ENCODE measurements at regions not wholly inside any gene's neighbourhood (a gene's known extent, or its start where the extent isn't known, plus 50 kb on each side); places are given as distances from the start of the nearest gene placed in this dataset.

GRCh38 chrX:142043196-142043595 is 139.5 kb downstream of the MAGEC1 start:
- no peaks in the 10 kb centered on the region for H3K4me1 ChIP-seq
- no peak for TF ChIP-seq Cebpa-rat (IDR thresholded peaks at IDR 0.05)
- no peak overlapping the region for H3K27ac ChIP-seq
- H3K4me2 ChIP-seq, result no peak overlapping the region
- H3K9ac ChIP-seq, result no peak overlapping the region
- peaks cover 70% of the 10 kb centered on the region for H3K27me3 ChIP-seq
- H3K4me3 ChIP-seq, result no peak overlapping the region
- no peaks in the 10 kb centered on the region for H3K9me3 ChIP-seq
- H4K20me1 ChIP-seq, result no peaks in the 10 kb centered on the region
- H3K36me3 ChIP-seq, result no peaks in the 10 kb centered on the region

GRCh38 chrX:142040906-142041305 is 137.2 kb downstream of the MAGEC1 start:
- no peak for TF ChIP-seq Cebpa-rat (IDR thresholded peaks at IDR 0.05)
- H3K4me1 ChIP-seq, result no peaks in the 10 kb centered on the region
- no peaks in the 10 kb centered on the region for H3K36me3 ChIP-seq
- no peaks in the 10 kb centered on the region for H4K20me1 ChIP-seq
- H3K27me3 ChIP-seq, result peaks cover 70% of the 10 kb centered on the region
- H3K4me2 ChIP-seq, result no peak overlapping the region
- no peak overlapping the region for H3K27ac ChIP-seq
- H3K9ac ChIP-seq, result no peak overlapping the region
- H3K4me3 ChIP-seq, result no peak overlapping the region
- no peaks in the 10 kb centered on the region for H3K9me3 ChIP-seq

- TF ChIP-seq Cebpa-rat (IDR thresholded peaks at IDR 0.05), result no peak
- Histone ChIP-seq H3K36me3 (no peaks in the 10 kb centered on the region), H3K4me2 (no peak overlapping the region), H3K9me3 (no peaks in the 10 kb centered on the region), H4K20me1 (no peaks in the 10 kb centered on the region), H3K4me1 (no peaks in the 10 kb centered on the region), H3K9ac (no peak overlapping the region), H3K27ac (no peak overlapping the region), H3K27me3 (peaks cover 65% of the 10 kb centered on the region), H3K4me3 (no peak overlapping the region)
Observed at GRCh38 chrX:142036116-142036515, 132.4 kb downstream of the MAGEC1 start.

- Histone ChIP-seq H3K4me2 (no peak overlapping the region), H3K9me3 (peaks cover 13% of the 10 kb centered on the region; the same call in 1 of the 2 replicates), H3K27me3 (peaks cover 68% of the 10 kb centered on the region), H4K20me1 (no peaks in the 10 kb centered on the region), H3K4me3 (no peak overlapping the region), H3K27ac (no peak overlapping the region), H3K9ac (no peak overlapping the region), H3K36me3 (no peaks in the 10 kb centered on the region), H3K4me1 (no peaks in the 10 kb centered on the region)
- no peak for TF ChIP-seq Cebpa-rat (IDR thresholded peaks at IDR 0.05)
Observed at GRCh38 chrX:142005532-142005931, 101.8 kb downstream of the MAGEC1 start.

- Histone ChIP-seq H3K4me3 (no peak overlapping the region), H3K36me3 (no peaks in the 10 kb centered on the region), H3K4me1 (no peaks in the 10 kb centered on the region), H3K27me3 (peaks cover 66% of the 10 kb centered on the region), H3K27ac (no peak overlapping the region), H3K9ac (no peak overlapping the region), H4K20me1 (no peaks in the 10 kb centered on the region), H3K4me2 (no peak overlapping the region), H3K9me3 (peaks cover 13% of the 10 kb centered on the region; the same call in 1 of the 2 replicates)
- TF ChIP-seq Cebpa-rat (IDR thresholded peaks at IDR 0.05), result no peak
Observed at GRCh38 chrX:142002471-142002870, 98.8 kb downstream of the MAGEC1 start.

GRCh38 chrX:142001934-142002333 is 98.2 kb downstream of the MAGEC1 start:
- no peak overlapping the region for H3K4me2 ChIP-seq
- peaks cover 70% of the 10 kb centered on the region for H3K27me3 ChIP-seq
- H4K20me1 ChIP-seq, result no peaks in the 10 kb centered on the region
- H3K9me3 ChIP-seq, result peaks cover 13% of the 10 kb centered on the region; the same call in 1 of the 2 replicates
- no peaks in the 10 kb centered on the region for H3K4me1 ChIP-seq
- no peak for TF ChIP-seq Cebpa-rat (IDR thresholded peaks at IDR 0.05)
- H3K36me3 ChIP-seq, result no peaks in the 10 kb centered on the region
- no peak overlapping the region for H3K4me3 ChIP-seq
- H3K9ac ChIP-seq, result no peak overlapping the region
- H3K27ac ChIP-seq, result no peak overlapping the region

- H3K9me3 ChIP-seq, result no peaks in the 10 kb centered on the region
- no peak overlapping the region for H3K4me3 ChIP-seq
- no peak for TF ChIP-seq Cebpa-rat (IDR thresholded peaks at IDR 0.05)
- no peaks in the 10 kb centered on the region for H3K36me3 ChIP-seq
- H3K9ac ChIP-seq, result no peak overlapping the region
- H3K4me1 ChIP-seq, result no peaks in the 10 kb centered on the region
- no peak overlapping the region for H3K4me2 ChIP-seq
- no peak overlapping the region for H3K27ac ChIP-seq
- H4K20me1 ChIP-seq, result no peaks in the 10 kb centered on the region
- H3K27me3 ChIP-seq, result peaks cover 68% of the 10 kb centered on the region
Observed at GRCh38 chrX:141989815-141990214, 86.1 kb downstream of the MAGEC1 start.

- Histone ChIP-seq H3K4me2 (no peak overlapping the region), H3K4me1 (no peaks in the 10 kb centered on the region), H3K27me3 (peaks cover 65% of the 10 kb centered on the region), H4K20me1 (no peaks in the 10 kb centered on the region), H3K36me3 (no peaks in the 10 kb centered on the region), H3K9ac (no peak overlapping the region), H3K27ac (no peak overlapping the region), H3K9me3 (no peaks in the 10 kb centered on the region), H3K4me3 (no peak overlapping the region)
- no peak for TF ChIP-seq Cebpa-rat (IDR thresholded peaks at IDR 0.05)
Observed at GRCh38 chrX:141989134-141989533, 85.4 kb downstream of the MAGEC1 start.

- Histone ChIP-seq H3K27ac (no peak overlapping the region), H4K20me1 (no peaks in the 10 kb centered on the region), H3K4me2 (no peak overlapping the region), H3K9me3 (no peaks in the 10 kb centered on the region), H3K9ac (no peak overlapping the region), H3K27me3 (peaks cover 63% of the 10 kb centered on the region), H3K36me3 (no peaks in the 10 kb centered on the region), H3K4me1 (no peaks in the 10 kb centered on the region), H3K4me3 (no peak overlapping the region)
- no peak for TF ChIP-seq Cebpa-rat (IDR thresholded peaks at IDR 0.05)
Observed at GRCh38 chrX:141982296-141982695, 78.6 kb downstream of the MAGEC1 start.

- Histone ChIP-seq H3K27ac (no peak overlapping the region), H3K4me1 (no peaks in the 10 kb centered on the region), H3K27me3 (peaks cover 46% of the 10 kb centered on the region), H3K4me3 (no peak overlapping the region), H3K9me3 (no peaks in the 10 kb centered on the region), H3K36me3 (no peaks in the 10 kb centered on the region), H3K4me2 (no peak overlapping the region), H4K20me1 (no peaks in the 10 kb centered on the region), H3K9ac (no peak overlapping the region)
- no peak for TF ChIP-seq Cebpa-rat (IDR thresholded peaks at IDR 0.05)
Observed at GRCh38 chrX:141975839-141976238, 72.1 kb downstream of the MAGEC1 start.

GRCh38 chrX:141969706-141970105 is 66.0 kb downstream of the MAGEC1 start:
- peaks cover 51% of the 10 kb centered on the region for H3K27me3 ChIP-seq
- no peak for TF ChIP-seq Cebpa-rat (IDR thresholded peaks at IDR 0.05)
- H3K4me2 ChIP-seq, result no peak overlapping the region
- H3K9me3 ChIP-seq, result peaks cover 4% of the 10 kb centered on the region; the same call in 1 of the 2 replicates
- H3K4me3 ChIP-seq, result no peak overlapping the region
- H3K36me3 ChIP-seq, result no peaks in the 10 kb centered on the region
- H3K9ac ChIP-seq, result no peak overlapping the region
- no peaks in the 10 kb centered on the region for H4K20me1 ChIP-seq
- no peaks in the 10 kb centered on the region for H3K4me1 ChIP-seq
- no peak overlapping the region for H3K27ac ChIP-seq

All from BLaER1 (cell line).